ENCODE measurements at regions not wholly inside any gene's neighbourhood (a gene's known extent, or its start where the extent isn't known, plus 50 kb on each side); places are given as distances from the start of the nearest gene placed in this dataset.

- Histone ChIP-seq H3K27me3 (ENCODE audit: low read depth, low read length) (no peaks in the 10 kb centered on the region), H3K27ac (ENCODE audit: low read length) (no peak overlapping the region), H3K36me3 (ENCODE audit: control insufficient read depth in 1 of 2, insufficient read depth in 2 of 2, low read length in 2 of 2) (no peaks in the 10 kb centered on the region), H3K4me3 (ENCODE audit: low read depth in 1 of 2, low read length in 2 of 2) (no peak overlapping the region), H3K9me3 (ENCODE audit: control insufficient read depth in 1 of 2, low read length in 2 of 2) (no peaks in the 10 kb centered on the region), H3K4me1 (ENCODE audit: control insufficient read depth in 1 of 2, insufficient read depth in 2 of 2, low read length in 2 of 2) (no peaks in the 10 kb centered on the region)
Observed at GRCh38 chr9:95742821-95743220, 132.7 kb upstream of the ERCC6L2 start.

- H3K4me1 ChIP-seq (ENCODE audit: control insufficient read depth in 1 of 2, insufficient read depth in 2 of 2, low read length in 2 of 2) = no peaks in the 10 kb centered on the region
- H3K9me3 ChIP-seq (ENCODE audit: control insufficient read depth in 1 of 2, low read length in 2 of 2) = no peaks in the 10 kb centered on the region
- H3K36me3 ChIP-seq (ENCODE audit: control insufficient read depth in 1 of 2, insufficient read depth in 2 of 2, low read length in 2 of 2) = no peaks in the 10 kb centered on the region
- no peak overlapping the region for H3K4me3 ChIP-seq (ENCODE audit: low read depth in 1 of 2, low read length in 2 of 2)
- H3K27me3 ChIP-seq (ENCODE audit: low read depth, low read length) = no peaks in the 10 kb centered on the region
- no peak overlapping the region for H3K27ac ChIP-seq (ENCODE audit: low read length)
Observed at GRCh38 chr9:95741631-95742030, 133.9 kb upstream of the ERCC6L2 start.

- Histone ChIP-seq H3K27ac (ENCODE audit: low read length) (no peak overlapping the region), H3K4me3 (ENCODE audit: low read depth in 1 of 2, low read length in 2 of 2) (no peak overlapping the region), H3K36me3 (ENCODE audit: control insufficient read depth in 1 of 2, insufficient read depth in 2 of 2, low read length in 2 of 2) (no peaks in the 10 kb centered on the region), H3K9me3 (ENCODE audit: control insufficient read depth in 1 of 2, low read length in 2 of 2) (no peaks in the 10 kb centered on the region), H3K27me3 (ENCODE audit: low read depth, low read length) (no peaks in the 10 kb centered on the region), H3K4me1 (ENCODE audit: control insufficient read depth in 1 of 2, insufficient read depth in 2 of 2, low read length in 2 of 2) (no peaks in the 10 kb centered on the region)
Observed at GRCh38 chr9:95740217-95741004, 135.1 kb upstream of the ERCC6L2 start.

GRCh38 chr9:95738438-95738837 is 137.1 kb upstream of the ERCC6L2 start:
- H3K9me3 ChIP-seq (ENCODE audit: control insufficient read depth in 1 of 2, low read length in 2 of 2) = no peaks in the 10 kb centered on the region
- H3K27ac ChIP-seq (ENCODE audit: low read length) = no peak overlapping the region
- no peak overlapping the region for H3K4me3 ChIP-seq (ENCODE audit: low read depth in 1 of 2, low read length in 2 of 2)
- H3K36me3 ChIP-seq (ENCODE audit: control insufficient read depth in 1 of 2, insufficient read depth in 2 of 2, low read length in 2 of 2) = no peaks in the 10 kb centered on the region
- no peaks in the 10 kb centered on the region for H3K27me3 ChIP-seq (ENCODE audit: low read depth, low read length)
- peaks cover 0 to 5% of the 10 kb centered on the region in 2 donors for H3K4me1 ChIP-seq (ENCODE audit: control insufficient read depth in 1 of 2, insufficient read depth in 2 of 2, low read length in 2 of 2)

GRCh38 chr9:95736891-95737522 is 138.5 kb upstream of the ERCC6L2 start:
- no peak overlapping the region for H3K4me3 ChIP-seq (ENCODE audit: low read depth in 1 of 2, low read length in 2 of 2)
- H3K9me3 ChIP-seq (ENCODE audit: control insufficient read depth in 1 of 2, low read length in 2 of 2) = no peaks in the 10 kb centered on the region
- no peaks in the 10 kb centered on the region for H3K36me3 ChIP-seq (ENCODE audit: control insufficient read depth in 1 of 2, insufficient read depth in 2 of 2, low read length in 2 of 2)
- H3K4me1 ChIP-seq (ENCODE audit: control insufficient read depth in 1 of 2, insufficient read depth in 2 of 2, low read length in 2 of 2) = peaks cover 0 to 5% of the 10 kb centered on the region in 2 donors
- no peaks in the 10 kb centered on the region for H3K27me3 ChIP-seq (ENCODE audit: low read depth, low read length)
- H3K27ac ChIP-seq (ENCODE audit: low read length) = no peak overlapping the region

- Histone ChIP-seq H3K36me3 (ENCODE audit: control insufficient read depth in 1 of 2, insufficient read depth in 2 of 2, low read length in 2 of 2) (no peaks in the 10 kb centered on the region), H3K4me1 (ENCODE audit: control insufficient read depth in 1 of 2, insufficient read depth in 2 of 2, low read length in 2 of 2) (peaks cover 0 to 5% of the 10 kb centered on the region in 2 donors), H3K27ac (ENCODE audit: low read length) (no peak overlapping the region), H3K9me3 (ENCODE audit: control insufficient read depth in 1 of 2, low read length in 2 of 2) (no peaks in the 10 kb centered on the region), H3K4me3 (ENCODE audit: low read depth in 1 of 2, low read length in 2 of 2) (no peak overlapping the region), H3K27me3 (ENCODE audit: low read depth, low read length) (no peaks in the 10 kb centered on the region)
Observed at GRCh38 chr9:95736370-95736769, 139.1 kb upstream of the ERCC6L2 start.

GRCh38 chr9:95735701-95736100 is 139.8 kb upstream of the ERCC6L2 start:
- peaks cover 0 to 5% of the 10 kb centered on the region in 2 donors for H3K4me1 ChIP-seq (ENCODE audit: control insufficient read depth in 1 of 2, insufficient read depth in 2 of 2, low read length in 2 of 2)
- H3K27me3 ChIP-seq (ENCODE audit: low read depth, low read length) = no peaks in the 10 kb centered on the region
- no peaks in the 10 kb centered on the region for H3K9me3 ChIP-seq (ENCODE audit: control insufficient read depth in 1 of 2, low read length in 2 of 2)
- H3K27ac ChIP-seq (ENCODE audit: low read length) = no peak overlapping the region
- no peaks in the 10 kb centered on the region for H3K36me3 ChIP-seq (ENCODE audit: control insufficient read depth in 1 of 2, insufficient read depth in 2 of 2, low read length in 2 of 2)
- H3K4me3 ChIP-seq (ENCODE audit: low read depth in 1 of 2, low read length in 2 of 2) = no peak overlapping the region

- no peaks in the 10 kb centered on the region for H3K27me3 ChIP-seq (ENCODE audit: low read depth, low read length)
- peaks cover 0 to 5% of the 10 kb centered on the region in 2 donors for H3K4me1 ChIP-seq (ENCODE audit: control insufficient read depth in 1 of 2, insufficient read depth in 2 of 2, low read length in 2 of 2)
- H3K9me3 ChIP-seq (ENCODE audit: control insufficient read depth in 1 of 2, low read length in 2 of 2) = no peaks in the 10 kb centered on the region
- H3K36me3 ChIP-seq (ENCODE audit: control insufficient read depth in 1 of 2, insufficient read depth in 2 of 2, low read length in 2 of 2) = no peaks in the 10 kb centered on the region
- H3K27ac ChIP-seq (ENCODE audit: low read length) = no peak overlapping the region
- H3K4me3 ChIP-seq (ENCODE audit: low read depth in 1 of 2, low read length in 2 of 2) = no peak overlapping the region
Observed at GRCh38 chr9:95733741-95734666, 141.5 kb upstream of the ERCC6L2 start.

GRCh38 chr9:95732802-95733688 is 142.4 kb upstream of the ERCC6L2 start:
- no peaks in the 10 kb centered on the region for H3K27me3 ChIP-seq (ENCODE audit: low read depth, low read length)
- no peak overlapping the region for H3K4me3 ChIP-seq (ENCODE audit: low read depth in 1 of 2, low read length in 2 of 2)
- H3K9me3 ChIP-seq (ENCODE audit: control insufficient read depth in 1 of 2, low read length in 2 of 2) = no peaks in the 10 kb centered on the region
- no peak overlapping the region for H3K27ac ChIP-seq (ENCODE audit: low read length)
- H3K36me3 ChIP-seq (ENCODE audit: control insufficient read depth in 1 of 2, insufficient read depth in 2 of 2, low read length in 2 of 2) = no peaks in the 10 kb centered on the region
- peaks cover 0 to 5% of the 10 kb centered on the region in 2 donors for H3K4me1 ChIP-seq (ENCODE audit: control insufficient read depth in 1 of 2, insufficient read depth in 2 of 2, low read length in 2 of 2)

- peaks cover 0 to 5% of the 10 kb centered on the region in 2 donors for H3K4me1 ChIP-seq (ENCODE audit: control insufficient read depth in 1 of 2, insufficient read depth in 2 of 2, low read length in 2 of 2)
- H3K36me3 ChIP-seq (ENCODE audit: control insufficient read depth in 1 of 2, insufficient read depth in 2 of 2, low read length in 2 of 2) = no peaks in the 10 kb centered on the region
- no peak overlapping the region for H3K27ac ChIP-seq (ENCODE audit: low read length)
- no peaks in the 10 kb centered on the region for H3K27me3 ChIP-seq (ENCODE audit: low read depth, low read length)
- H3K9me3 ChIP-seq (ENCODE audit: control insufficient read depth in 1 of 2, low read length in 2 of 2) = no peaks in the 10 kb centered on the region
- no peak overlapping the region for H3K4me3 ChIP-seq (ENCODE audit: low read depth in 1 of 2, low read length in 2 of 2)
Observed at GRCh38 chr9:95731876-95732275, 143.6 kb upstream of the ERCC6L2 start.
